CD4-positive, alpha-beta memory T cell (primary cell): ENCODE measurements at regions not wholly inside any gene's neighbourhood (a gene's known extent, or its start where the extent isn't known, plus 50 kb on each side); places are given as distances from the start of the nearest gene placed in this dataset.

Experiments
- CTCF ChIA-PET: fragments of 350-600 bp; sonication (Branson Sonifier 250); formaldehyde crosslinking; loops from one replicate; lab custom pipeline; 2021; ENCODE audit warnings: inconsistent platforms; ENCODE audit not compliant: partially characterized antibody; lab: Charles Lee
- POLR2A ChIA-PET: fragments of 350-600 bp; sonication (Branson Sonifier 250); formaldehyde crosslinking; loops from one replicate; lab custom pipeline; 2021; ENCODE audit not compliant: partially characterized antibody; lab: Charles Lee
- DNase-seq, 5 donors: peaks; one replicate each; pipeline versions ENCODE4 v3.0.0 to v3.0.0-alpha.2; 2020 to 2022; ENCODE audit warnings: mixed read lengths in 1 of 5
- H3K27ac ChIP-seq: one replicate; pipeline ENCODE4 v1.7.0; 2013; ENCODE audit warnings: low read depth, low read length
- H3K27me3 ChIP-seq: 2 replicates; pipeline ENCODE4 v1.7.0; 2013; ENCODE audit warnings: mild to moderate bottlenecking, low read length, moderate library complexity; ENCODE audit not compliant: insufficient read depth
- H3K36me3 ChIP-seq: 2 replicates; pipeline ENCODE4 v1.7.0; 2013; ENCODE audit warnings: mild to moderate bottlenecking, low read length, moderate library complexity; ENCODE audit not compliant: insufficient read depth
- H3K4me1 ChIP-seq: 2 replicates; pipeline ENCODE4 v1.7.0; 2013; ENCODE audit warnings: mild to moderate bottlenecking, low read length, moderate library complexity; ENCODE audit not compliant: insufficient read depth
- H3K4me3 ChIP-seq, 2 donors: one replicate each; pipeline ENCODE4 v1.7.0; 2013; ENCODE audit warnings: low read length in 2 of 2, mild to moderate bottlenecking in 1 of 2
- H3K9me3 ChIP-seq, 2 donors: one replicate each; pipeline ENCODE4 v1.7.0; 2013; ENCODE audit warnings: low read length in 2 of 2, control low read depth in 1 of 2; ENCODE audit not compliant: control insufficient read depth in 1 of 2
- H3K27ac Mint-ChIP-seq, 7 donors: one replicate each; pipeline ENCODE4 v1.8.0; 2020 to 2021; ENCODE audit warnings: mixed read lengths in 7 of 7, mild to moderate bottlenecking in 6 of 7, inconsistent platforms in 3 of 7, moderate library complexity in 3 of 7
- H3K27me3 Mint-ChIP-seq, 2 donors: one replicate each; pipeline ENCODE4 v1.8.0; 2020 to 2021; ENCODE audit warnings: mixed read lengths in 2 of 2
- H3K36me3 Mint-ChIP-seq, 2 donors: one replicate each; pipeline ENCODE4 v1.8.0; 2020 to 2021; ENCODE audit warnings: mixed read lengths in 2 of 2, inconsistent platforms in 1 of 2, mild to moderate bottlenecking in 1 of 2
- H3K4me1 Mint-ChIP-seq, 4 donors: one replicate each; pipeline ENCODE4 v1.8.0; 2020 to 2021; ENCODE audit warnings: mixed read lengths in 4 of 4, mild to moderate bottlenecking in 1 of 4
- H3K4me3 Mint-ChIP-seq, 8 donors: one replicate each; pipeline ENCODE4 v1.8.0; 2020 to 2021; ENCODE audit warnings: mixed read lengths in 8 of 8, mild to moderate bottlenecking in 7 of 8, moderate library complexity in 6 of 8, inconsistent platforms in 3 of 8
- H3K9me3 Mint-ChIP-seq, 8 donors: one replicate each; pipeline ENCODE4 v1.8.0; 2020 to 2021; ENCODE audit warnings: mixed read lengths in 8 of 8, mild to moderate bottlenecking in 5 of 8, inconsistent platforms in 3 of 8, moderate library complexity in 1 of 8
- intact Hi-C: fragments of 100-400 bp; cut with micrococcal nuclease; formaldehyde crosslinking; loops from one replicate; pipeline ENCODE4 v1.15.1; 2023

GRCh38 chr2:38147333-38148121 is 71.6 kb upstream of the CYP1B1 start:
- Histone ChIP-seq H3K4me1 (no peaks in the 10 kb centered on the region), H3K27ac (no peak overlapping the region), H3K9me3 (no peaks in the 10 kb centered on the region), H3K4me3 (no peak overlapping the region), H3K36me3 (no peaks in the 10 kb centered on the region), H3K27me3 (no peaks in the 10 kb centered on the region)
- peaks cover 14 to 16% of the 10 kb centered on the region in 2 donors for H3K27me3 Mint-ChIP-seq
- DNase-seq, result no peak
- peaks cover 0 to 4% of the 10 kb centered on the region in 2 donors for H3K36me3 Mint-ChIP-seq
- no peaks in the 10 kb centered on the region for H3K4me1 Mint-ChIP-seq
- CTCF ChIA-PET, result no interaction called here
- intact Hi-C loops, result no loop called here
- H3K4me3 Mint-ChIP-seq, result no peak overlapping the region
- H3K27ac Mint-ChIP-seq, result no peak overlapping the region
- peaks cover 0 to 3% (median 0%) of the 10 kb centered on the region in 8 donors for H3K9me3 Mint-ChIP-seq
- POLR2A ChIA-PET, result no interaction called here

- H3K4me1 Mint-ChIP-seq, result no peaks in the 10 kb centered on the region
- ChIA-PET CTCF (no interaction called here), POLR2A (no interaction called here)
- intact Hi-C loops, result no loop called here
- H3K27ac ChIP-seq, result no peak overlapping the region
- DNase-seq, result no peak
- H3K27me3 ChIP-seq, result no peaks in the 10 kb centered on the region
- H3K9me3 ChIP-seq, result no peaks in the 10 kb centered on the region
- peaks cover 15 to 17% of the 10 kb centered on the region in 2 donors for H3K27me3 Mint-ChIP-seq
- no peak overlapping the region for H3K4me3 ChIP-seq
- no peak overlapping the region for H3K27ac Mint-ChIP-seq
- H3K4me3 Mint-ChIP-seq, result no peak overlapping the region
- H3K4me1 ChIP-seq, result no peaks in the 10 kb centered on the region
- peaks cover 0 to 3% (median 0%) of the 10 kb centered on the region in 8 donors for H3K9me3 Mint-ChIP-seq
- no peaks in the 10 kb centered on the region for H3K36me3 ChIP-seq
- H3K36me3 Mint-ChIP-seq, result peaks cover 0 to 4% of the 10 kb centered on the region in 2 donors
These were observed 71.0 kb upstream of the CYP1B1 start for GRCh38 chr2:38146907-38147307.

GRCh38 chr2:38146275-38146906 is 70.4 kb upstream of the CYP1B1 start:
- Histone ChIP-seq H3K9me3 (no peaks in the 10 kb centered on the region), H3K4me1 (no peaks in the 10 kb centered on the region), H3K27ac (no peak overlapping the region), H3K36me3 (no peaks in the 10 kb centered on the region), H3K4me3 (no peak overlapping the region), H3K27me3 (no peaks in the 10 kb centered on the region)
- ChIA-PET CTCF (no interaction called here), POLR2A (no interaction called here)
- intact Hi-C loops, result no loop called here
- Mint-ChIP-seq H3K9me3 (peaks cover 0 to 4% (median 0%) of the 10 kb centered on the region in 8 donors), H3K36me3 (peaks cover 0 to 4% of the 10 kb centered on the region in 2 donors), H3K4me3 (no peak overlapping the region), H3K27me3 (peaks cover 15 to 19% of the 10 kb centered on the region in 2 donors), H3K27ac (no peak overlapping the region), H3K4me1 (no peaks in the 10 kb centered on the region)
- no peak for DNase-seq

- H3K4me1 Mint-ChIP-seq, result no peaks in the 10 kb centered on the region
- H3K27me3 Mint-ChIP-seq, result peaks cover 12 to 15% of the 10 kb centered on the region in 2 donors
- H3K27ac ChIP-seq, result no peak overlapping the region
- H3K4me3 ChIP-seq, result no peak overlapping the region
- intact Hi-C loops, result no loop called here
- no peaks in the 10 kb centered on the region for H3K9me3 ChIP-seq
- DNase-seq, result no peak
- H3K36me3 Mint-ChIP-seq, result peaks cover 0 to 4% of the 10 kb centered on the region in 2 donors
- H3K9me3 Mint-ChIP-seq, result peaks cover 0 to 4% (median 0%) of the 10 kb centered on the region in 8 donors
- H3K27me3 ChIP-seq, result no peaks in the 10 kb centered on the region
- CTCF ChIA-PET, result no interaction called here
- no peaks in the 10 kb centered on the region for H3K4me1 ChIP-seq
- H3K27ac Mint-ChIP-seq, result no peak overlapping the region
- H3K4me3 Mint-ChIP-seq, result no peak overlapping the region
- POLR2A ChIA-PET, result no interaction called here
- H3K36me3 ChIP-seq, result no peaks in the 10 kb centered on the region
These were observed 69.3 kb upstream of the CYP1B1 start for GRCh38 chr2:38145236-38145635.

GRCh38 chr2:38142627-38143026 is 66.7 kb upstream of the CYP1B1 start:
- H3K4me1 Mint-ChIP-seq, result no peaks in the 10 kb centered on the region
- intact Hi-C loops, result no loop called here

GRCh38 chr2:38141501-38141900 is 65.5 kb upstream of the CYP1B1 start:
- CTCF ChIA-PET, result no interaction called here
- Mint-ChIP-seq H3K9me3 (peaks cover 0 to 4% (median 0%) of the 10 kb centered on the region in 8 donors), H3K27ac (no peak overlapping the region), H3K36me3 (no peaks in the 10 kb centered on the region), H3K4me3 (no peak overlapping the region), H3K4me1 (no peaks in the 10 kb centered on the region), H3K27me3 (peaks cover 2 to 6% of the 10 kb centered on the region in 2 donors)
- no peak for DNase-seq
- Histone ChIP-seq H3K27ac (no peak overlapping the region), H3K27me3 (no peaks in the 10 kb centered on the region), H3K9me3 (no peaks in the 10 kb centered on the region), H3K36me3 (no peaks in the 10 kb centered on the region), H3K4me3 (no peak overlapping the region), H3K4me1 (no peaks in the 10 kb centered on the region)
- POLR2A ChIA-PET, result no interaction called here
- intact Hi-C loops, result no loop called here

More at GRCh38 chr2:38142627-38143026, 66.7 kb upstream of the CYP1B1 start:
- H3K27ac Mint-ChIP-seq, result no peak overlapping the region
- no peaks in the 10 kb centered on the region for H3K27me3 ChIP-seq
- peaks cover 0 to 4% (median 0%) of the 10 kb centered on the region in 8 donors for H3K9me3 Mint-ChIP-seq
- H3K4me1 ChIP-seq, result no peaks in the 10 kb centered on the region
- H3K4me3 Mint-ChIP-seq, result no peak overlapping the region
- peaks cover 7 to 10% of the 10 kb centered on the region in 2 donors for H3K27me3 Mint-ChIP-seq
- POLR2A ChIA-PET, result no interaction called here
- DNase-seq, result no peak
- no peaks in the 10 kb centered on the region for H3K9me3 ChIP-seq
- H3K36me3 ChIP-seq, result no peaks in the 10 kb centered on the region
- CTCF ChIA-PET, result no interaction called here
- peaks cover 0 to 4% of the 10 kb centered on the region in 2 donors for H3K36me3 Mint-ChIP-seq
- no peak overlapping the region for H3K4me3 ChIP-seq
- no peak overlapping the region for H3K27ac ChIP-seq

GRCh38 chr2:38138996-38139395 is 63.0 kb upstream of the CYP1B1 start:
- Mint-ChIP-seq H3K36me3 (no peaks in the 10 kb centered on the region), H3K4me3 (no peak overlapping the region), H3K4me1 (no peaks in the 10 kb centered on the region), H3K27ac (no peak overlapping the region), H3K9me3 (peaks cover 0 to 8% (median 0%) of the 10 kb centered on the region in 8 donors), H3K27me3 (peaks cover 6 to 7% of the 10 kb centered on the region in 2 donors)
- DNase-seq, result no peak
- intact Hi-C loops, result no loop called here
- Histone ChIP-seq H3K9me3 (no peaks in the 10 kb centered on the region), H3K27me3 (no peaks in the 10 kb centered on the region), H3K36me3 (no peaks in the 10 kb centered on the region), H3K4me3 (no peak overlapping the region), H3K4me1 (no peaks in the 10 kb centered on the region), H3K27ac (no peak overlapping the region)
- CTCF ChIA-PET, result no interaction called here
- POLR2A ChIA-PET, result no interaction called here
